HepG2 (cell line): ENCODE measurements at regions not wholly inside any gene's neighbourhood (a gene's known extent, or its start where the extent isn't known, plus 50 kb on each side); places are given as distances from the start of the nearest gene placed in this dataset.

Experiments used
- ATAC-seq: fragments of 200-7000 bp; cut with Tn5 transposase; 3 replicates; pipeline ENCODE4 v1.9.1; 2020; ENCODE audit warnings: mild to moderate bottlenecking, moderate library complexity
- BruUV-seq: library from RNA; stranded (reverse); fragments of 400-500 nt; replicated peaks from 2 replicates; lab custom pipeline; 2021; lab: Mats Ljungman, UMichigan
- CTCF ChIA-PET: fragments of 300-600 bp; formaldehyde crosslinking; extraction: SDS; loops from one replicate; lab custom pipeline; 2021; ENCODE audit warnings: low total read pairs, inconsistent platforms, low intra/inter-chr PET ratio; lab: Yijun Ruan, JAX
- POLR2A ChIA-PET: fragments of 350-600 bp; sonication (Branson Sonifier 250); formaldehyde crosslinking; loops from one replicate; lab custom pipeline; 2020; ENCODE audit warnings: antibody characterized with exemption, inconsistent platforms; lab: Yijun Ruan, JAX
- DNase-seq: peaks from one replicate; pipeline ENCODE4 v3.0.0-alpha.2; 2015; ENCODE audit warnings: low spot score
- FAIRE-seq: peaks from 3 replicates; lab custom pipeline; 2011; peaks lifted over from hg19 to GRCh38; lab: Jason Lieb, UNC
- H2AFZ ChIP-seq: one replicate; pipeline ENCODE4 v1.6.1; 2011; ENCODE audit warnings: low read length, inconsistent platforms
- H3K27ac ChIP-seq: fragments of 300-600 bp; 3 replicates; pipeline ENCODE4 v1.8.0; 2011; ENCODE audit warnings: mixed run types, mild to moderate bottlenecking, mixed read lengths, low read length, inconsistent platforms; ENCODE audit not compliant: insufficient read depth; ENCODE audit errors: extremely low read length
- H3K27me3 ChIP-seq, 2 experiments: fragments of 200-600 bp in 1 of 2; 2 replicates in 1 of 2; 3 replicates in 1 of 2; pipeline versions ENCODE4 v1.6.0 to v1.8.0; 2011; ENCODE audit warnings: low read length in 2 of 2, mild to moderate bottlenecking in 2 of 2, moderate library complexity in 2 of 2, inconsistent platforms in 1 of 2; ENCODE audit not compliant: insufficient read depth in 2 of 2, control insufficient read depth in 1 of 2
- H3K36me3 ChIP-seq, 2 experiments: fragments of 200-600 bp in 1 of 2; replicated peaks in 1 of 2; 2 replicates in 1 of 2; 3 replicates in 1 of 2; pipeline versions ENCODE4 v1.5.1 to v1.8.0; 2011; ENCODE audit warnings: low read length in 2 of 2, inconsistent platforms in 1 of 2; ENCODE audit not compliant: insufficient read depth in 2 of 2, control insufficient read depth in 1 of 2
- H3K4me1 ChIP-seq: 2 replicates; pipeline ENCODE4 v1.5.1; 2012; ENCODE audit warnings: low read length, inconsistent platforms; ENCODE audit not compliant: insufficient read depth
- H3K4me2 ChIP-seq: 2 replicates; pipeline ENCODE4 v1.6.0; 2011; ENCODE audit warnings: low read depth, low read length, inconsistent platforms
- H3K4me3 ChIP-seq, 3 experiments: fragments of 200-600 bp in 1 of 3; sonication (generic), shearing (Covaris generic) in 1 of 3; replicated peaks in 1 of 3; 2 replicates each; pipeline ENCODE4 v1.5.1; 2011 to 2016; ENCODE audit warnings: low read length in 3 of 3, inconsistent platforms in 2 of 3, low read depth in 2 of 3, mild to moderate bottlenecking in 2 of 3, control low read depth in 1 of 3, mixed read lengths in 1 of 3; ENCODE audit not compliant: insufficient read depth in 1 of 3
- H3K79me2 ChIP-seq: one replicate; pipeline ENCODE4 v1.6.1; 2011; ENCODE audit warnings: low read length, inconsistent platforms; ENCODE audit not compliant: insufficient read depth
- H3K9ac ChIP-seq: 2 replicates; pipeline ENCODE4 v1.6.0; 2011; ENCODE audit warnings: mild to moderate bottlenecking, low read depth, low read length, inconsistent platforms; ENCODE audit not compliant: insufficient read depth
- H3K9me3 ChIP-seq: 2 replicates; pipeline ENCODE4 v1.5.1; 2012; ENCODE audit warnings: mild to moderate bottlenecking, low read length
- H4K20me1 ChIP-seq: 2 replicates; pipeline ENCODE4 v1.6.0; 2011; ENCODE audit warnings: inconsistent platforms, mild to moderate bottlenecking, low read length, moderate library complexity; ENCODE audit not compliant: insufficient read depth
- EED ChIP-seq: sonication (generic); formaldehyde crosslinking; IDR thresholded peaks from 2 replicates; pipeline ENCODE4 v1.5.0; 2020; ENCODE audit warnings: mild to moderate bottlenecking, missing genetic modification reagents
- KAT7 ChIP-seq: IDR thresholded peaks from 2 replicates; pipeline ENCODE4 v1.6.1; 2018; ENCODE audit warnings: borderline replicate concordance, missing compliant biosample characterization
- PRDM10 ChIP-seq: sonication (generic); formaldehyde crosslinking; IDR thresholded peaks from 2 replicates; pipeline ENCODE4 v1.4.0; 2020; ENCODE audit warnings: low read depth, missing genetic modification reagents
- REPIN1 ChIP-seq: sonication (generic); formaldehyde crosslinking; IDR thresholded peaks from 2 replicates; pipeline ENCODE4 v1.8.0; 2022; ENCODE audit warnings: missing genetic modification reagents, low read depth, mild to moderate bottlenecking, borderline replicate concordance
- RXRB ChIP-seq: IDR thresholded peaks from 2 replicates; pipeline ENCODE4 v1.6.1; 2016; ENCODE audit warnings: borderline replicate concordance, missing genetic modification reagents, missing compliant biosample characterization
- STAG1 ChIP-seq: sonication (generic); formaldehyde crosslinking; IDR thresholded peaks from 2 replicates; pipeline ENCODE4 v1.4.0; 2020; ENCODE audit warnings: missing genetic modification reagents
- STAT5B ChIP-seq: sonication (generic); formaldehyde crosslinking; IDR thresholded peaks from 2 replicates; pipeline ENCODE4 v1.4.0; 2020; ENCODE audit warnings: missing genetic modification reagents
- TAF1 ChIP-seq: sonication (generic); formaldehyde crosslinking; IDR thresholded peaks from 2 replicates; pipeline ENCODE4 v1.4.0; 2020; ENCODE audit warnings: missing genetic modification reagents
- ZFYVE20 ChIP-seq: sonication (generic); formaldehyde crosslinking; IDR thresholded peaks from 2 replicates; pipeline ENCODE4 v1.8.0; 2023; ENCODE audit warnings: low read depth, mild to moderate bottlenecking, moderate library complexity, missing genetic modification reagents, borderline replicate concordance
- ZIK1 ChIP-seq: sonication (generic); formaldehyde crosslinking; IDR thresholded peaks from 2 replicates; pipeline ENCODE4 v1.5.0; 2020; ENCODE audit warnings: mild to moderate bottlenecking, low read depth, missing genetic modification reagents, borderline replicate concordance
- ZNF326 ChIP-seq: sonication (generic); formaldehyde crosslinking; IDR thresholded peaks from 2 replicates; pipeline ENCODE4 v1.4.0; 2020; ENCODE audit warnings: missing genetic modification reagents, borderline replicate concordance
- ZNF343 ChIP-seq: sonication (generic); formaldehyde crosslinking; IDR thresholded peaks from 2 replicates; pipeline ENCODE4 v1.4.0; 2020; ENCODE audit warnings: mild to moderate bottlenecking, missing genetic modification reagents
- ZNF441 ChIP-seq: sonication (generic); formaldehyde crosslinking; IDR thresholded peaks from 2 replicates; pipeline ENCODE4 v1.7.0; 2021; ENCODE audit warnings: missing genetic modification reagents, borderline replicate concordance
- ZSCAN30 ChIP-seq: sonication (generic); formaldehyde crosslinking; IDR thresholded peaks from 2 replicates; pipeline ENCODE4 v1.5.0; 2020; ENCODE audit warnings: mild to moderate bottlenecking, missing genetic modification reagents
- in situ Hi-C: cut with HindIII; loops from 2 replicates; pipeline ENCODE4 v1.10.0; 2017; ENCODE audit warnings: low pct_unique_long_range_greater_than_20kb; ENCODE audit not compliant: extremely low pct_ligation_motif_present
- intact Hi-C: fragments of 100-400 bp; cut with micrococcal nuclease; formaldehyde crosslinking; loops from one replicate; pipeline ENCODE4 v1.10.0; 2022; ENCODE audit not compliant: unreplicated experiment
- TF ChIP-seq, protein P1 (sequence below): sonication (generic); formaldehyde crosslinking; IDR thresholded peaks from 2 replicates; pipeline ENCODE4 v1.4.0; 2020; ENCODE audit warnings: mild to moderate bottlenecking, missing genetic modification reagents

GRCh38 chr5:57772512-57772911 lies 289.9 kb upstream of the ACTBL2 start:
- Histone ChIP-seq H3K79me2 (no peaks in the 10 kb centered on the region), H4K20me1 (no peaks in the 10 kb centered on the region), H3K4me1 (peaks cover 22% of the 10 kb centered on the region), H3K9ac (no peak overlapping the region), H3K27ac (no peak overlapping the region), H2AFZ (no peak overlapping the region), H3K27me3 (peaks cover 0 to 3% of the 10 kb centered on the region in 2 experiments; a peak in 1 of 5 replicates), H3K4me3 (no peak overlapping the region), H3K9me3 (no peaks in the 10 kb centered on the region), H3K36me3 (no peaks in the 10 kb centered on the region), H3K4me2 (no peak overlapping the region)
- ChIA-PET CTCF (no interaction called here), POLR2A (no interaction called here)
- TF ChIP-seq STAT5B (CRISPR knock-in tag) = no peak
- no peak for TF ChIP-seq REPIN1 (CRISPR knock-in tag)
- TF ChIP-seq ZNF326 = no peak
- no peak for TF ChIP-seq ZIK1 (CRISPR knock-in tag)
- TF ChIP-seq ZNF441 (CRISPR knock-in tag) = no peak
- no peak for TF ChIP-seq EED
- TF ChIP-seq, protein P1, sequence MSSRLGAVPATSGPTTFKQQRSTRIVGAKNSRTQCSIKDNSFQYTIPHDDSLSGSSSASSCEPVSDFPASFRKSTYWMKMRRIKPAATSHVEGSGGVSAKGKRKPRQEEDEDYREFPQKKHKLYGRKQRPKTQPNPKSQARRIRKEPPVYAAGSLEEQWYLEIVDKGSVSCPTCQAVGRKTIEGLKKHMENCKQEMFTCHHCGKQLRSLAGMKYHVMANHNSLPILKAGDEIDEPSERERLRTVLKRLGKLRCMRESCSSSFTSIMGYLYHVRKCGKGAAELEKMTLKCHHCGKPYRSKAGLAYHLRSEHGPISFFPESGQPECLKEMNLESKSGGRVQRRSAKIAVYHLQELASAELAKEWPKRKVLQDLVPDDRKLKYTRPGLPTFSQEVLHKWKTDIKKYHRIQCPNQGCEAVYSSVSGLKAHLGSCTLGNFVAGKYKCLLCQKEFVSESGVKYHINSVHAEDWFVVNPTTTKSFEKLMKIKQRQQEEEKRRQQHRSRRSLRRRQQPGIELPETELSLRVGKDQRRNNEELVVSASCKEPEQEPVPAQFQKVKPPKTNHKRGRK (CRISPR knock-in tag) = no peak
- no peak for TF ChIP-seq TAF1
- no peak for TF ChIP-seq PRDM10
- no peak for TF ChIP-seq ZFYVE20 (CRISPR knock-in tag)
- no peak for TF ChIP-seq ZNF343 (CRISPR knock-in tag)
- TF ChIP-seq ZSCAN30 = no peak
- TF ChIP-seq KAT7 (CRISPR knock-in tag) = no peak
- no peak for TF ChIP-seq RXRB
- TF ChIP-seq STAG1 (CRISPR knock-in tag) = no peak
- in situ Hi-C loops = no loop called here
- intact Hi-C loops = no loop called here
- ATAC-seq (no peak), DNase-seq (no peak), FAIRE-seq (no peak)
- BruUV-seq = no TSS peak
